AG08395 (cell line): ENCODE measurements at regions not wholly inside any gene's neighbourhood (a gene's known extent, or its start where the extent isn't known, plus 50 kb on each side); places are given as distances from the start of the nearest gene placed in this dataset.

ENCODE experiments used
- DNase-seq: peaks from one replicate; pipeline ENCODE4 v3.0.0; 2012; ENCODE audit warnings: mixed read lengths, low spot score

GRCh38 chr2:120936476-120937334 is 201.0 kb downstream of the GLI2 start:
- no peak for DNase-seq

GRCh38 chr2:120937686-120938044 is 202.0 kb downstream of the GLI2 start:
- peak; percentile 81 for DNase-seq

- no peak for DNase-seq
These were observed 202.5 kb downstream of the GLI2 start for GRCh38 chr2:120938045-120938771.

DNA sequence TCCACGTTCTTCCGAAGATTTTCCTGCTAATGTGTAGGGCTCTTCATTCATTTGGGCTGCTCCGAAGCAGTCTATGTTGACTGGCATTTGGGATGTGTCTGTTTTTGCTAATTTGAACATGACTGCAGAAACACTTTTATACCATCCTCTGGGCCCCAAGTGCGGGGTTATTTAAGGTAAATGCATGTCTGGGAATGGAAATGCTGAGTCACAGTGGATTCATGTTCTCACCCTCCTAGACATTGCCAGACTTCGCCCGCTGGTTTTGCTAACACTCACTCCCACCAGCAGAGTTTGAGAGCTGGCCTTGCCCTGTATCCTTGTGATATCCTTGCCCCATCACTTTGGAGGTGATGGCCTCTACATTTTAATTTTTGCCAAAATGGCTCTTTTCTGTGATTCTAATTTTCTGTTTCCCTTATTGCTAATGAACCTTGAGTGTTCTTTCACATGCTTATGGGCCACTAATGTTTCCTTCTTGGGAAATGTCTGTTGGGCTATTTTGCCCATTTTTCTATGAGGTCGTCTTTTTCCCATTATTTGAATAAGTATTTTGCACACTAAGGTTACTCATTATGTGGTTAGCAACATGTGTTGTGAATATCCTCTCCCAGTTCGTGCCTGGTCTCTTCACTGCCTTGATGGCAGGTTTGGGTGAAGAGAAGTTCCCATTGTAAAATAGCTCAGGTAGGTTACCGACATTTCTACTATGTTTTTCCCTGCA is 204.1 kb downstream of the GLI2 start:
- DNase-seq, result peak; percentile 64

DNA sequence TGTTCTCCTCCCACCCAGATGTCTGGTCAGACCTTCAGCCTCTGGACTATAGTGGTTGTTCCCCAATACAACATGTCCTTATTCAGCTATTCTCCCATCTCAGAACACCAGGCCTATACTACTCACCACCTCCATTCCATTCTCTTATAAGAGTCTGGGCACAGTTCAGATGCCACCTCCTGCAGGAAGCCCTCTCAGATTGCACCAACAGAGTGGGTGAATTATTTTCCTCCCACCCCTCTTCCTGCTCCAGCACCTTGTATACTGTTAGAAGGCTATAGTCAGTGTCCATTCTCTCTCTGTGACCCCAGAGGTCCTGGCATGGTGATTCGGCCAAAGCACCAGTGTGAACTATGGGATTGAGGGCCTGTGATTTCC is 204.6 kb downstream of the GLI2 start:
- DNase-seq, result no peak

- DNase-seq, result no peak
These were observed 205.1 kb downstream of the GLI2 start for GRCh38 chr2:120940726-120941256.

- DNase-seq, result no peak
These were observed 206.0 kb downstream of the GLI2 start for GRCh38 chr2:120941571-120942120.

- no peak for DNase-seq
These were observed 207.0 kb downstream of the GLI2 start for GRCh38 chr2:120942658-120943057.

DNA sequence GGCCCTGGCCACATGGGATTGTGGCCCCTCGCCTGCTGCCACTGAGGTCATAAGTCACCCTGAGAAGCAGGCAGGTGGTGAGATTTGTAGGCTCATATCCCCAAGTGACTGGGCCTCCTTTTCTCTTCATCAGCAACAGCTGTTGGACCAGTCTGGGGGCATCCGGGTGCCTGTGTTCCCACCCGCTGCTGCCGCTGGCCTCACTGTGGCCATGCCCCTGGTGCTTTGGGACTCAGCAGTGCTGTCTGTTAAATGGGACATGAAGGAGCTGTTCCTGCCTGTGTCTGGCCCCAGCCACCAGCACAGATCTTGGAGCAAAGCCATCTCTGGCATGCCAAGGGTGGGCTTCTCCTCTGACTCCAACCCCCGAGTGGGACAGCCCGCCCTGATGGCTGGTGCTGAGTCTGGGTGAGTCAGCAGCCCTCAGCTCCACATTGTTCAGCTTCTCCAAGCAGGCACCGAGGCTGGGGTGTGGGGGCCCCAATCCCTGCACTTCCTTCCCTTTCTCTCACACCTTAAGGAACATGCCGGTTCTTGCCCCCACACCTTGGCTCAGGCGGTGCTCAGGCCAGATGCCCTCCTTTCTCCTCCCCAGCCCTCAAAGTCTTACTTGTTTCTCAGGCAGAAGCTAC is 207.9 kb downstream of the GLI2 start:
- no peak for DNase-seq

- DNase-seq, result no peak
These were observed 208.9 kb downstream of the GLI2 start for GRCh38 chr2:120944575-120944974.

GRCh38 chr2:120945091-120945490 is 209.4 kb downstream of the GLI2 start:
- DNase-seq, result no peak

DNA sequence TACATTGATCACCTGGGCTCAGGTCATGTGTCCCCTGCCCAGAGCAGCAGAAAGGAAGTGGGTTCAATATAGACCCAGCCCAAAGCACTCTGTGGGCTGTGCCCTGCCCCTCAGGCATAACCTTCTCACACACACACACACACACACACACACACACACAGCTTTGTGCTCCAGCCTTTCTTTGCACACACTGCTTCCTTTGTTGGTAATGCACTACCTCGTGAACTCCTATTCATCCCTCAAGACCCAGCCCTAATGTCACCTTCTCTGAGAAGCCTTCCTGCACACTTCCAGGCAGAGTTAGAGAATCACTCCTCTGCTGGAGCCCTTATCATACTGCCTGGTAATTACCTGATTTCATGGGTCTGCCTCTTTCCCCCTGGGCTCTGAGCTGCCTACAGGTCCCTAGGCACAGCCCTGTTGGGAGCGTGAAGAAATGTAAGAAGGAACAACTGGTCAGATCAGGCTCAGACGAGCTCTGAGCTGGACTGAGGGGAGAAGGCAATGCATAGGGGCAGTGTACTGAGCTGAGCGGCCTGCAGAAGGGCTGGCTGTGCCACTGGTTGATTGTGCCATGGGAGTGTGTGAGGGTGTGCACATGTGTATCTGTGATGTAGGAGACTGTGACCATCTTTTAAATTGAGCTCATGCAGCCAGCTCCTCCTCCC is 210.3 kb downstream of the GLI2 start:
- no peak for DNase-seq

- no peak for DNase-seq
These were observed 211.7 kb downstream of the GLI2 start for GRCh38 chr2:120947327-120947726.

GRCh38 chr2:120947982-120948661 is 212.5 kb downstream of the GLI2 start:
- DNase-seq, result no peak

- no peak for DNase-seq
These were observed 213.0 kb downstream of the GLI2 start for GRCh38 chr2:120948662-120949011.

DNA sequence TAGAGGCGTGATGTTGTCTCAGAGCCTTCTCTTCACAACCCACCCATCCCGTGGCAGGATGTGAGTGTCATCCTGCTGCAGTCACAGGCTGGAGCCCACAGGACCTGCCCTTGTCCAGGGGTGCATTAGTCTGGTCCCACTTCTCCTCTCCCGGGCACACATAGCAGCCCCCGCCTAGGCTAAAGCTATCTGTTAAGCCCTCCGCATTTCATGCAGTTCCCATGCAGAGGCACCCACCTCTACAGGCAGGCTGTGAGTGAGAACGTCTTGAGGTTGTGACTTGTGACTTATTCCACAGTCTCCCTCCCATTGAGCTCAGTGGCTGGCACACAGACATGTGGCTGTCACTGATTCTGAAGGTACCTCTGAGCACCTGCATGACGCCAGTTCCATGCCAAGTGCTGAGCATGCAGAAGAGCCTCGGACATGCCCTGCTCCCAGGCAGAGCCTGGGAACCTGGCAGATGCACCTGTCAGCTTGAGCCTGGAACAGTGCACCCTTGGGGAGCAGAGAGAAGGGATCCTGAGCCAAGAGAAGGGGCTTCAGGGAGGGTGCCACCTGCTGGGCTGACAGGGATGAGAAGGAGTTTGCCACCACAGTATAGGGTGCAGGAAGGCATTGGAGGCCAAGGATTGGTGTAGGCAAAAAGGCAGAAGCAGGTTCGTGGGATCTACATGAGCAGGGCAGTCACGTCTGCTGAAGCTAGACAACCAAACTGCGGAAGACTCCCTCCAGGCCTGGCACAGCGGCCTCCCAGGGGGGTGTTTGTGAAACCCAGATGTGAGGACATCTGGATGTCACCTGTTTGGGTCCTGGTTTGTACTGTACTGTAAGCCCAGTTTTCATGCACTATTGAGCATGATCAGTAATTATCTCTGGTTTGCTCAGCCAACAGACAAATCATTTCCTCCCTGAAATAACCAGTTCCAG is 213.6 kb downstream of the GLI2 start:
- DNase-seq, result no peak

GRCh38 chr2:120949957-120950590 is 214.4 kb downstream of the GLI2 start:
- DNase-seq, result no peak

DNA sequence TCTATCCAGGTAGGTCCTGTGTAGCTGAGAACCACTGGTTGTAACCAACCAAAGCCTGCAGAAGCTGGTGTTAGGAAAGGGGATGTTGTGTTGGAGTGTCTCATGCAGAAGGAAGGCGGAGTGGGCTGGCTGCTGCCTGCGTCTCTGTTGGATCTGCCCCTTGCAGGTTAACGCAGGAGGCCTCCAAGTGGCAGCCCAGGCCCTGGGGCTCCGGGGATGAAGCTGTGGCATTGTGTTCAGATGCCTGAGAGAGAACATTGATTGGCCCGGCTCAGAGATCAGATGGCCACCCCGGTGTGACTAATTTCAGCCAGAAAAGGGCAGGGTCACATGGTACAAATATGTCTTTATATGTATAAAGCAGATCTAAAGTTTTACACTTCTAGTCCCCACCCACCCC is 216.0 kb downstream of the GLI2 start:
- no peak for DNase-seq

- peak; percentile 89 for DNase-seq
These were observed 216.7 kb downstream of the GLI2 start for GRCh38 chr2:120952318-120952717.
